ENCODE measurements at regions not wholly inside any gene's neighbourhood (a gene's known extent, or its start where the extent isn't known, plus 50 kb on each side); places are given as distances from the start of the nearest gene placed in this dataset.

- Histone ChIP-seq H3K4me3 (no peak overlapping the region), H3K9me2 (ENCODE audit: insufficient read depth) (peaks cover 3% of the 10 kb centered on the region; the same call in 1 of the 2 replicates), H3K27me3 (ENCODE audit: insufficient read depth) (no peaks in the 10 kb centered on the region), H3F3A (replicated peaks; ENCODE audit: low read depth) (no peaks in the 10 kb centered on the region), H3K36me3 (ENCODE audit: insufficient read depth) (no peaks in the 10 kb centered on the region), H4K20me1 (replicated peaks; ENCODE audit: insufficient read depth) (peaks cover 10% of the 10 kb centered on the region; the same call in 1 of the 2 replicates), H3K4me2 (peak overlapping the region; percentile 74), H3K27ac (ENCODE audit: low read depth) (peak overlapping the region; percentile 14; the same call in 1 of the 2 replicates), H3K4me1 (ENCODE audit: insufficient read depth) (peaks cover 28% of the 10 kb centered on the region), H3K79me2 (replicated peaks; ENCODE audit: insufficient read depth) (peaks cover 8% of the 10 kb centered on the region), H2AFZ (no peak overlapping the region)
- Mint-ChIP-seq H3K36me3 (ENCODE audit: low read depth) (no peaks in the 10 kb centered on the region), H3K4me1 (peaks cover 31% of the 10 kb centered on the region), H3K9me3 (no peaks in the 10 kb centered on the region), H3K27me3 (ENCODE audit: insufficient read depth, low read depth, poor library complexity) (peaks cover 1% of the 10 kb centered on the region), H3K4me3 (no peak overlapping the region), H3K27ac (peak overlapping the region; percentile 21; the same call in 1 of the 2 replicates)
- no peak for DNase-seq (ENCODE audit: low spot score)
- no peak for ATAC-seq
- TF ChIP-seq ZNF114 (CRISPR knock-in tag; IDR thresholded peaks at IDR 0.05), result no peak
- no peak for TF ChIP-seq EZH2 (IDR thresholded peaks at IDR 0.05; ENCODE audit: low read depth, unreplicated experiment)
- no peak for TF ChIP-seq NANOG (IDR thresholded peaks at IDR 0.05; ENCODE audit: borderline replicate concordance)
- TF ChIP-seq POLR2AphosphoS5 (IDR thresholded peaks at IDR 0.05; ENCODE audit: low read depth), result no peak
- TF ChIP-seq EZH2phosphoT487 (IDR thresholded peaks at IDR 0.05; ENCODE audit: unreplicated experiment), result no peak
- TF ChIP-seq CREB1 (CRISPR knock-in tag; IDR thresholded peaks at IDR 0.05; ENCODE audit: low read depth), result no peak
- TF ChIP-seq ZNF331 (CRISPR knock-in tag; IDR thresholded peaks at IDR 0.05; ENCODE audit: low read depth), result no peak
- no peak for TF ChIP-seq REST (IDR thresholded peaks at IDR 0.05; ENCODE audit: unreplicated experiment)
- no peak for TF ChIP-seq CTCF (conservative IDR thresholded peaks at IDR 0.05; ENCODE audit: low read depth in 2 of 2)
- no peak for TF ChIP-seq ZNF462 (CRISPR knock-in tag; IDR thresholded peaks at IDR 0.05)
- no peak for TF ChIP-seq ETS1 (IDR thresholded peaks at IDR 0.05)
- TF ChIP-seq STAT1 (IDR thresholded peaks at IDR 0.05; ENCODE audit: unreplicated experiment), result no peak
- TF ChIP-seq JUNB (IDR thresholded peaks at IDR 0.05; ENCODE audit: unreplicated experiment), result no peak
These were observed 293.8 kb downstream of the MEX3B start for GRCh38 chr15:81751816-81752545.

Measured in GM23338 (cell line).